Osteoblast (primary cell): ENCODE measurements at regions not wholly inside any gene's neighbourhood (a gene's known extent, or its start where the extent isn't known, plus 50 kb on each side); places are given as distances from the start of the nearest gene placed in this dataset.

Source experiments
- DNase-seq: peaks from one replicate; pipeline ENCODE4 v3.0.0; 2011; ENCODE audit warnings: low spot score, mixed read lengths; ENCODE audit not compliant: insufficient read length; ENCODE audit errors: missing footprints
- H2AFZ ChIP-seq: 2 replicates; pipeline ENCODE4 v1.6.0; 2011; ENCODE audit warnings: mild to moderate bottlenecking, low read length
- H3K27ac ChIP-seq: 2 replicates; pipeline ENCODE4 v1.5.1; 2011; ENCODE audit warnings: mild to moderate bottlenecking, low read depth, low read length, moderate library complexity
- H3K27me3 ChIP-seq: 2 replicates; pipeline ENCODE4 v1.6.0; 2012; ENCODE audit warnings: mild to moderate bottlenecking, control low read depth, inconsistent platforms, low read length, moderate library complexity; ENCODE audit not compliant: insufficient read depth
- H3K36me3 ChIP-seq: 2 replicates; pipeline ENCODE4 v1.5.1; 2011; ENCODE audit warnings: mild to moderate bottlenecking, low read length, control low read depth, moderate library complexity; ENCODE audit not compliant: insufficient read depth
- H3K4me1 ChIP-seq: 2 replicates; pipeline ENCODE4 v1.5.1; 2011; ENCODE audit warnings: mild to moderate bottlenecking, low read length, control low read depth, moderate library complexity; ENCODE audit not compliant: insufficient read depth
- H3K4me2 ChIP-seq: 2 replicates; pipeline ENCODE4 v1.6.0; 2011; ENCODE audit warnings: mild to moderate bottlenecking, low read length; ENCODE audit not compliant: insufficient read depth
- H3K4me3 ChIP-seq: fragments of 200-600 bp; sonication (generic); 3 replicates; pipeline ENCODE4 v1.5.1; 2012; ENCODE audit warnings: mild to moderate bottlenecking, low read length, inconsistent platforms; ENCODE audit not compliant: insufficient read depth
- H3K79me2 ChIP-seq: 2 replicates; pipeline ENCODE4 v1.6.0; 2012; ENCODE audit warnings: mild to moderate bottlenecking, low read length, control low read depth, inconsistent platforms; ENCODE audit not compliant: insufficient read depth
- H3K9me3 ChIP-seq: 2 replicates; pipeline ENCODE4 v1.5.1; 2011; ENCODE audit warnings: low read depth, low read length, control low read depth
- H4K20me1 ChIP-seq: 2 replicates; pipeline ENCODE4 v1.6.0; 2012; ENCODE audit warnings: mild to moderate bottlenecking, low read length, control low read depth; ENCODE audit not compliant: insufficient read depth
- CTCF ChIP-seq: IDR thresholded peaks from 2 replicates; pipeline ENCODE4 v1.5.1; 2011; ENCODE audit warnings: mild to moderate bottlenecking, low read depth, low read length, moderate library complexity; ENCODE audit errors: extremely low read depth

GRCh38 chr4:11297201-11297600 lies 131.5 kb downstream of the HS3ST1 start:
- no peaks in the 10 kb centered on the region for H3K79me2 ChIP-seq
- H2AFZ ChIP-seq = no peak overlapping the region
- H3K36me3 ChIP-seq = no peaks in the 10 kb centered on the region
- no peaks in the 10 kb centered on the region for H3K9me3 ChIP-seq
- no peak for DNase-seq
- H3K4me3 ChIP-seq = no peak overlapping the region
- H3K27me3 ChIP-seq = no peaks in the 10 kb centered on the region
- H3K4me2 ChIP-seq = no peak overlapping the region
- H3K4me1 ChIP-seq = no peaks in the 10 kb centered on the region
- no peaks in the 10 kb centered on the region for H4K20me1 ChIP-seq
- TF ChIP-seq CTCF = no peak
- H3K27ac ChIP-seq = no peak overlapping the region

GRCh38 chr4:11293866-11294265 lies 134.8 kb downstream of the HS3ST1 start:
- TF ChIP-seq CTCF = no peak
- no peaks in the 10 kb centered on the region for H3K79me2 ChIP-seq
- no peaks in the 10 kb centered on the region for H3K27me3 ChIP-seq
- H3K36me3 ChIP-seq = no peaks in the 10 kb centered on the region
- H3K9me3 ChIP-seq = no peaks in the 10 kb centered on the region
- no peak overlapping the region for H3K27ac ChIP-seq
- H3K4me2 ChIP-seq = no peak overlapping the region
- DNase-seq = no peak
- H2AFZ ChIP-seq = no peak overlapping the region
- no peaks in the 10 kb centered on the region for H4K20me1 ChIP-seq
- no peaks in the 10 kb centered on the region for H3K4me1 ChIP-seq
- H3K4me3 ChIP-seq = no peak overlapping the region

GRCh38 chr4:11287055-11287454 lies 141.6 kb downstream of the HS3ST1 start:
- Histone ChIP-seq H3K4me3 (no peak overlapping the region), H2AFZ (no peak overlapping the region), H3K27ac (no peak overlapping the region), H3K4me1 (no peaks in the 10 kb centered on the region), H3K79me2 (no peaks in the 10 kb centered on the region), H3K36me3 (no peaks in the 10 kb centered on the region), H3K27me3 (no peaks in the 10 kb centered on the region), H3K9me3 (no peaks in the 10 kb centered on the region), H3K4me2 (no peak overlapping the region), H4K20me1 (no peaks in the 10 kb centered on the region)
- TF ChIP-seq CTCF = no peak
- DNase-seq = no peak

GRCh38 chr4:11286533-11286932 lies 142.2 kb downstream of the HS3ST1 start:
- Histone ChIP-seq H2AFZ (no peak overlapping the region), H3K79me2 (no peaks in the 10 kb centered on the region), H3K4me2 (no peak overlapping the region), H3K9me3 (no peaks in the 10 kb centered on the region), H3K27me3 (no peaks in the 10 kb centered on the region), H3K4me1 (no peaks in the 10 kb centered on the region), H3K36me3 (no peaks in the 10 kb centered on the region), H4K20me1 (no peaks in the 10 kb centered on the region), H3K27ac (no peak overlapping the region), H3K4me3 (no peak overlapping the region)
- DNase-seq = no peak
- no peak for TF ChIP-seq CTCF
